ENCODE measurements at regions not wholly inside any gene's neighbourhood (a gene's known extent, or its start where the extent isn't known, plus 50 kb on each side); places are given as distances from the start of the nearest gene placed in this dataset.

- no peak overlapping the region for H3K27ac Mint-ChIP-seq
- no peaks in the 10 kb centered on the region for H3K36me3 Mint-ChIP-seq (ENCODE audit: low read depth)
- no peaks in the 10 kb centered on the region for H3K27me3 Mint-ChIP-seq (ENCODE audit: insufficient read depth)
- H3K4me3 Mint-ChIP-seq, result no peak overlapping the region
- peaks cover 40% of the 10 kb centered on the region for H3K9me3 Mint-ChIP-seq
- intact Hi-C loops (cut with micrococcal nuclease), result no loop called here
- DNase-seq (ENCODE audit: low spot score), result no peak
- H3K4me1 Mint-ChIP-seq (ENCODE audit: low read depth), result no peaks in the 10 kb centered on the region
Measured at GRCh38 chr11:91960770-91961169, 263.8 kb upstream of the FAT3 start.

- H3K4me1 Mint-ChIP-seq (ENCODE audit: low read depth), result no peaks in the 10 kb centered on the region
- DNase-seq (ENCODE audit: low spot score), result no peak
- no peaks in the 10 kb centered on the region for H3K27me3 Mint-ChIP-seq (ENCODE audit: insufficient read depth)
- no peaks in the 10 kb centered on the region for H3K36me3 Mint-ChIP-seq (ENCODE audit: low read depth)
- no peak overlapping the region for H3K27ac Mint-ChIP-seq
- peaks cover 40% of the 10 kb centered on the region for H3K9me3 Mint-ChIP-seq
- no peak overlapping the region for H3K4me3 Mint-ChIP-seq
- intact Hi-C loops (cut with micrococcal nuclease), result no loop called here
Measured at GRCh38 chr11:91959411-91959810, 265.2 kb upstream of the FAT3 start.

DNA sequence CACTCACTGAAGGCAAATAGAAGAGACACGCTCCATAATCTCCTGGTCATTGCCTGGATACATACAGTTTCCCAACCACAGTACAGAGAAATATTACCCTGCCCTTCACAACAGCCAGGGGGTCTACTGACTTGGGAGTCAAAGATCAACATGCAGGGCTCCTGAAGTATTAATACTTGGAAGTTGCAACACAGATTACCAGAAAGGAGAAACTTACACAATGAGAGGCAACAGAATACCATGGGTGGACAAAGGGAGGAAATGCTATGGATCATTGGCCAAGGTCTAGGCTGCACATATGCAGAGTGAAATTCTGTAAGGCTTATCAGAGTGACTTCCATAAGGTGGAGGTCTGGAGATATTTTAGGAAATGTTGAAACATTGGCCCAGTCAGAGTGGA is 267.9 kb upstream of the FAT3 start:
- Mint-ChIP-seq H3K27ac (no peak overlapping the region), H3K27me3 (ENCODE audit: insufficient read depth) (no peaks in the 10 kb centered on the region), H3K4me1 (ENCODE audit: low read depth) (no peaks in the 10 kb centered on the region), H3K9me3 (peaks cover 27% of the 10 kb centered on the region), H3K36me3 (ENCODE audit: low read depth) (no peaks in the 10 kb centered on the region), H3K4me3 (no peak overlapping the region)
- DNase-seq (ENCODE audit: low spot score), result no peak
- intact Hi-C loops (cut with micrococcal nuclease), result no loop called here

- no peak overlapping the region for H3K4me3 Mint-ChIP-seq
- H3K27ac Mint-ChIP-seq, result no peak overlapping the region
- no peaks in the 10 kb centered on the region for H3K4me1 Mint-ChIP-seq (ENCODE audit: low read depth)
- no peaks in the 10 kb centered on the region for H3K36me3 Mint-ChIP-seq (ENCODE audit: low read depth)
- H3K9me3 Mint-ChIP-seq, result peaks cover 14% of the 10 kb centered on the region
- no peaks in the 10 kb centered on the region for H3K27me3 Mint-ChIP-seq (ENCODE audit: insufficient read depth)
- intact Hi-C loops (cut with micrococcal nuclease), result no loop called here
- DNase-seq (ENCODE audit: low spot score), result no peak
Measured at GRCh38 chr11:91955206-91955605, 269.4 kb upstream of the FAT3 start.

DNA sequence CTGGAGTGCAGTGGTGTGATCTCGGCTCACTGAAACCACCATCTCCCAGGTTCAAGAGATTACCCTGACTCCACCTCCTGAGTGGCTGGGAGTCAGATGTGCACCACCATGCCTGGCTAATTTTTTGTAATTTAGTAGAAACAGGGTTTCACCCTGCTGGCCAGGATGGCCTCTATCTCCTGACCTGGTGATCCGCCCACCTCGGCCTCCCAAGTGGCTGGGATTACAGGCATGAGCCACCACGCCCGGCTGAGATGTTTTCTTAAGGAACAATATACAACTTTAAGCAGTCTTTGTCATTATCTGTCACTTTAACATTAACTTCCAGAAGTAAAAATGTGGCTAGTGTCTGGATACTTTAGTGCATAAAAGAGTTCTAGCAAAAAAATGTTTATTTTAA is 272.6 kb upstream of the FAT3 start:
- Mint-ChIP-seq H3K27ac (no peak overlapping the region), H3K4me3 (no peak overlapping the region), H3K36me3 (ENCODE audit: low read depth) (no peaks in the 10 kb centered on the region), H3K9me3 (no peaks in the 10 kb centered on the region), H3K4me1 (ENCODE audit: low read depth) (no peaks in the 10 kb centered on the region), H3K27me3 (ENCODE audit: insufficient read depth) (no peaks in the 10 kb centered on the region)
- intact Hi-C loops (cut with micrococcal nuclease), result no loop called here
- DNase-seq (ENCODE audit: low spot score), result no peak

- H3K36me3 Mint-ChIP-seq (ENCODE audit: low read depth), result no peaks in the 10 kb centered on the region
- H3K9me3 Mint-ChIP-seq, result no peaks in the 10 kb centered on the region
- intact Hi-C loops (cut with micrococcal nuclease), result no loop called here
- DNase-seq (ENCODE audit: low spot score), result no peak
- no peak overlapping the region for H3K27ac Mint-ChIP-seq
- no peaks in the 10 kb centered on the region for H3K4me1 Mint-ChIP-seq (ENCODE audit: low read depth)
- H3K27me3 Mint-ChIP-seq (ENCODE audit: insufficient read depth), result no peaks in the 10 kb centered on the region
- H3K4me3 Mint-ChIP-seq, result no peak overlapping the region
Measured at GRCh38 chr11:91947215-91947820, 277.3 kb upstream of the FAT3 start.

DNA sequence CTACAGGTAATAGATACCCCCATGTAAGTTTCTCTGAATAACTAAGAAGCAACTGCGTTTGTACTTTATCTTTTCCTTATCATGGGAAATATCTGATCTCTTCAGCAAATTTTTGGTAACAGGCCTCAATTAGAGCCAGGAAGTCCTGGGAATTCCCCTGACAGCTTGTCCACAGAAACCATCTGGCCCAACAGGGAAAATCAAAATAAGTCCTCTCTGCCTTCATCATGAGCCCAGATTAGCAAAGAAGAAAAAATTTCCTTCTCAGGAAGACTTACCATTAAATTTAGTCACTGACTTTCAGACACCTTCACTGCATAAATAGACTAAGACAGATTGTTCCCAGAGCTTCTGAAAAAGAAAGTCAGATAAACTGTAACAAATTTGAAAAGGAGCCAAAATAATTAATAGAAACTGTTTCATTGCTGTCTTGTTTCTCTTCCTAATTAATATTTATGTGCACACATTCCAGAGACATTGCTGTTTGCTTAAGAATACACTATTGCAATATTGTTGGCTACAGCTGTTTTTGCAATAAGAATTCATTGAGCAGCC is 278.1 kb upstream of the FAT3 start:
- no peaks in the 10 kb centered on the region for H3K36me3 Mint-ChIP-seq (ENCODE audit: low read depth)
- DNase-seq (ENCODE audit: low spot score), result no peak
- H3K27ac Mint-ChIP-seq, result no peak overlapping the region
- no peaks in the 10 kb centered on the region for H3K9me3 Mint-ChIP-seq
- no peaks in the 10 kb centered on the region for H3K27me3 Mint-ChIP-seq (ENCODE audit: insufficient read depth)
- intact Hi-C loops (cut with micrococcal nuclease), result no loop called here
- no peak overlapping the region for H3K4me3 Mint-ChIP-seq
- no peaks in the 10 kb centered on the region for H3K4me1 Mint-ChIP-seq (ENCODE audit: low read depth)

DNA sequence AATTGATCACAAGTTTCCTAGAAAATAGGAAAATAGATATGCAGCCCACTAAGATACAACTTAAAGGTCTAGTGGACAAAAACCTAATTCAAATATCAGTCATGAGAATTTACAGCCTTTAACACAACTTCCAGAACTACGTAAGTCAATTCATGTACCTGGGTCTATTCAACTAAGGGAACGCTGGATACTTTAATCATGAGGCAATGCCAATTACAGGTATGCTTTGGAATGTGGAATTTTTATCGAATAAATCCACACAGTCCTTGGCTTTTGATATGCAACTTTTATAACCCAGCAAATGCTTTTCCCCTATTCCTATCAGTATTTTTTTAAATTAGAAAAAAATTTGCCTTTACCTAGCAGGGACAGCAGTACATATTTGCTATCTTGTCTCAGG is 289.5 kb upstream of the FAT3 start:
- Mint-ChIP-seq H3K9me3 (no peaks in the 10 kb centered on the region), H3K4me1 (ENCODE audit: low read depth) (no peaks in the 10 kb centered on the region), H3K4me3 (no peak overlapping the region), H3K27me3 (ENCODE audit: insufficient read depth) (no peaks in the 10 kb centered on the region), H3K27ac (no peak overlapping the region), H3K36me3 (ENCODE audit: low read depth) (no peaks in the 10 kb centered on the region)
- intact Hi-C loops (cut with micrococcal nuclease), result no loop called here
- DNase-seq (ENCODE audit: low spot score), result no peak

GRCh38 chr11:91932151-91932821 is 292.3 kb upstream of the FAT3 start:
- H3K4me3 Mint-ChIP-seq, result no peak overlapping the region
- DNase-seq (ENCODE audit: low spot score), result no peak
- H3K27me3 Mint-ChIP-seq (ENCODE audit: insufficient read depth), result no peaks in the 10 kb centered on the region
- no peak overlapping the region for H3K27ac Mint-ChIP-seq
- no peaks in the 10 kb centered on the region for H3K9me3 Mint-ChIP-seq
- no peaks in the 10 kb centered on the region for H3K4me1 Mint-ChIP-seq (ENCODE audit: low read depth)
- intact Hi-C loops (cut with micrococcal nuclease), result no loop called here
- H3K36me3 Mint-ChIP-seq (ENCODE audit: low read depth), result no peaks in the 10 kb centered on the region

DNA sequence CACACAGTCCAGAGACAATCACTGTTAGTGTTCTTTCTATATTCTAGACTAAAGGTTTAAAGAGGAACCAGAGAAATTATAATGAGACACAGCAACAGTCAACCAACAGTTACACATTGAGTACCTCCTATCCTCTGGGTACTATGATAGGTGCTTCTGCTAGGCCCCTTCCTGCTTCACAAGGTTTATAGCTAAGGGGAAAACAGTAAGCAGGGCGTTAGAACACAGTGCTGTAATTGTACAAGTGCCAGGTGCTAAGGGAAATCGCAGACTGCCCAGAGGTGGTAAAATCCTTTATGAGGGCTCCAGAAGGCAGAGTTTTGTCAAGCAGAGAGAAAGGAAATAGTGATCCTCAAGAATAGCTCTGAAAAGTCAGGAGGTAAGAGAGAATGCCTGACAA is 297.2 kb upstream of the FAT3 start:
- H3K27me3 Mint-ChIP-seq (ENCODE audit: insufficient read depth), result no peaks in the 10 kb centered on the region
- no peak overlapping the region for H3K27ac Mint-ChIP-seq
- no peaks in the 10 kb centered on the region for H3K4me1 Mint-ChIP-seq (ENCODE audit: low read depth)
- DNase-seq (ENCODE audit: low spot score), result no peak
- H3K9me3 Mint-ChIP-seq, result peaks cover 6% of the 10 kb centered on the region
- intact Hi-C loops (cut with micrococcal nuclease), result no loop called here
- no peaks in the 10 kb centered on the region for H3K36me3 Mint-ChIP-seq (ENCODE audit: low read depth)
- no peak overlapping the region for H3K4me3 Mint-ChIP-seq

DNA sequence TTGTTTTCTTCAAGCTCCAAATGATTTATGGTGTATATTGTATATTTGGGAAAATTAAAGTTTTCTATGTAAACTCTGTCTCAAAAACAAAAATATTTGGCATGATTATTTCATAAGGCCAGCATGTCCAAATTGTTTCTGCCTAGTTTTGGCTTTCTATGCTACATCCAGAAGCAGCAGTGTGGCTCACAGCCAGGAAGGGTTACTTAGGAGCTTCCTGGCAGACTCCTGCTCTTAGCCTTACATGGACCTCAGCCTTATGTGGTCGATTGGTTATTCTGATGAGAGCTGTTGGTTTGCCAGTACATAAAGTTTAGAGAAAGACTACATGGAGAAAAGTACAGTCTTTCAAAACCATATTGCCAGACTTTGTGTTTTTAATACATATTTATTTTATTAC is 297.7 kb upstream of the FAT3 start:
- Mint-ChIP-seq H3K36me3 (ENCODE audit: low read depth) (no peaks in the 10 kb centered on the region), H3K27ac (no peak overlapping the region), H3K4me1 (ENCODE audit: low read depth) (no peaks in the 10 kb centered on the region), H3K27me3 (ENCODE audit: insufficient read depth) (no peaks in the 10 kb centered on the region), H3K9me3 (peaks cover 6% of the 10 kb centered on the region), H3K4me3 (no peak overlapping the region)
- DNase-seq (ENCODE audit: low spot score), result no peak
- intact Hi-C loops (cut with micrococcal nuclease), result no loop called here

DNA sequence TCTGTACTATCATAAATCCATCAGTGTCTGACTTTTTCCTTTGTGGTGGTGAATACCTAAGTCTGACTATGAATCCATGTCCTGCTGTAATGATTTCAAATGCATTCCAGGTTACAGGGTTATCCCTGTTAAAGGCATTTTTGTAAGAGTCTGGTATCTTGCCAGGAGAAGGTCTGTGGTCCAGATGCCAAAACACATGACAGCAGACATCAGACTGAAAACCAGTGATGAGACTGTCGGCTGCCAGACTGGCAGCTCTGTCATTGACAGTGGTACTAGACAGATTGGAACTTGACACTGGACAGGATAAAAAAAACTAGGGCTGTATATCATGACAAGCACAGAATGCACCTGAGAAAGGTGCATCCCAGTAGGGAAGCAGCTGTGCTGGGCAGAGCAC is 301.8 kb upstream of the FAT3 start:
- Mint-ChIP-seq H3K27ac (no peak overlapping the region), H3K4me3 (no peak overlapping the region), H3K36me3 (ENCODE audit: low read depth) (no peaks in the 10 kb centered on the region), H3K9me3 (peaks cover 11% of the 10 kb centered on the region), H3K27me3 (ENCODE audit: insufficient read depth) (no peaks in the 10 kb centered on the region), H3K4me1 (ENCODE audit: low read depth) (no peaks in the 10 kb centered on the region)
- intact Hi-C loops (cut with micrococcal nuclease), result no loop called here
- DNase-seq (ENCODE audit: low spot score), result no peak

DNA sequence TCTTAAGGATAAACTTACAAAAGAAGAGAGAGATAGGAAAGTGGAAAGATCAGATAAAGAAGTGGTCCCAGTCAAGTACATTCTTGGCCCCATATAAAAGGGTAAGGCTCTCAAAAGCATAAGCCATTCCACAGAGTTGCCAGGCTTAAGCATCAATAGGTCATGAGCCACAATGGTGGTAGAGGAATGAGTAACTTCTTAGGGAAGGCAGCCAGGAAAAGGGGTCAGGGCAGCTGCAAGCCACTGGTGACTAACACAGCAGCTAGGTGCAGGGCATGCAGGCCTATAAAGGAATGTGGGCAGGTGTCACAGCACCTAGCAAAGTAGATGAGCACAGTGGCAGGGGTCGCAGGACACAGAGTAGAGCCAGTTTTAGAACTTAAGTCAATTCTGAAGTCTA is 302.6 kb upstream of the FAT3 start:
- Mint-ChIP-seq H3K36me3 (ENCODE audit: low read depth) (no peaks in the 10 kb centered on the region), H3K4me3 (no peak overlapping the region), H3K27me3 (ENCODE audit: insufficient read depth) (no peaks in the 10 kb centered on the region), H3K27ac (no peak overlapping the region), H3K4me1 (ENCODE audit: low read depth) (no peaks in the 10 kb centered on the region), H3K9me3 (peaks cover 11% of the 10 kb centered on the region)
- DNase-seq (ENCODE audit: low spot score), result no peak
- intact Hi-C loops (cut with micrococcal nuclease), result no loop called here

DNA sequence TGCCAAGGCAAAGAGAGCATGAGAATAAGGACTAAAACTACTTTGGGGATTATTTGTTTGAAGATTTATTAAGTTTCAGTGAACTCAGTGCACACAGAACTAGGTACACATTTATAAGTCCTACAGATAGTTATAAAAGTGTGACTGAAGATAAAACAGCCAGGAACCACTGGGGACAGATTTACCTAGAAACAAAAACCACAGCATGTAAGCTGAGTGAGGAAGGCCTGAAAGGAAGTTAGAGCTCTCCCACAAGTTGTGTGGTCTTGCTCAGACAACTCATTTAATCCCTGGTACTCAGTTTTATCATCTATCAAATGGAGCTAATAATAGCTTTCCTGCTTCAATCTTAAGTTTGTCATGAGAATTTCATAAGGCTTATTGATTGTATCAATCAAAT is 311.2 kb upstream of the FAT3 start:
- peaks cover 9% of the 10 kb centered on the region for H3K9me3 Mint-ChIP-seq
- H3K27me3 Mint-ChIP-seq (ENCODE audit: insufficient read depth), result no peaks in the 10 kb centered on the region
- intact Hi-C loops (cut with micrococcal nuclease), result no loop called here
- H3K4me1 Mint-ChIP-seq (ENCODE audit: low read depth), result no peaks in the 10 kb centered on the region
- no peaks in the 10 kb centered on the region for H3K36me3 Mint-ChIP-seq (ENCODE audit: low read depth)
- H3K27ac Mint-ChIP-seq, result no peak overlapping the region
- no peak for DNase-seq (ENCODE audit: low spot score)
- no peak overlapping the region for H3K4me3 Mint-ChIP-seq
